ENCODE measurements at regions not wholly inside any gene's neighbourhood (a gene's known extent, or its start where the extent isn't known, plus 50 kb on each side); places are given as distances from the start of the nearest gene placed in this dataset.
"Not testable (repeated sequence)": the region's sequence is repeated elsewhere in the genome, so short reads cannot be mapped to it uniquely, and the experiment has no call there.

DNA sequence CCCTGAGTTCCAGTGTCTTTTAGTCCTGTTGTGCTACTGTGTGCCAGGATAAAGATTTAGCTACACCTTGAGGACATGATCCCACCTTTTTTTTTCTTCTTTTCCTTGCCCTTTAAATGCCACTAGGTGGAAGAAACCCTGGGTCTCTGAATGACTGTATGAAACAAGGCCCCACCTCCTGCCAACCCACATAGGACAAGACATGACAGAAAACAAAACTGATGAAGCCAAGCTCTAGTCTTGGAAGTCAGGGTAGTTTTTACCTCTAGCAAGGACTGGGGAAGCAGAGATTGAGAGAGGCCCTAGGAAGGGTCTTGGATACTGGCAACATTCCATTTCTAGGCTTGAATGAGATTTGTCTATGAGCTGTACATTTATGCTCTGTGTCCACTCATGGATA, 410.7 kb downstream of the MIAT start:
- no peak for DNase-seq

DNA sequence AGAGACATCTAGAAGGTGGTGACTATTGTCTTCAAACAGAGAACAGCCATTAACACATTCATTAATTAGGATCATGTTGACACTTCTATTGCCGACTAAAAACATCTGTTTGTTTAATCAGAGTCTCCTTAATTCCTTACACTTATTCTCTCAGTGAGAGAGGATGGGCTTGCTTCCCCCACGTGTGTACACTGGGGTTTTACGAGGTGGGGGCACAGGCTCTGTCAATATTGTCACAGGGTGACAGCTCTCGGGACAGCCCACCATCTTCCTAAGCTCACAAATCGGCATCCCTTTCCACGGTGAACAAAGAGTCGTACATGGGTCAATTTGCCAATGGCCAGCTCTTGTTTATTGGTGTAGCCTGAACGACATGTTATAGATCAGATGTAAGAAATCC, 413.2 kb downstream of the MIAT start:
- DNase-seq: no peak

DNA sequence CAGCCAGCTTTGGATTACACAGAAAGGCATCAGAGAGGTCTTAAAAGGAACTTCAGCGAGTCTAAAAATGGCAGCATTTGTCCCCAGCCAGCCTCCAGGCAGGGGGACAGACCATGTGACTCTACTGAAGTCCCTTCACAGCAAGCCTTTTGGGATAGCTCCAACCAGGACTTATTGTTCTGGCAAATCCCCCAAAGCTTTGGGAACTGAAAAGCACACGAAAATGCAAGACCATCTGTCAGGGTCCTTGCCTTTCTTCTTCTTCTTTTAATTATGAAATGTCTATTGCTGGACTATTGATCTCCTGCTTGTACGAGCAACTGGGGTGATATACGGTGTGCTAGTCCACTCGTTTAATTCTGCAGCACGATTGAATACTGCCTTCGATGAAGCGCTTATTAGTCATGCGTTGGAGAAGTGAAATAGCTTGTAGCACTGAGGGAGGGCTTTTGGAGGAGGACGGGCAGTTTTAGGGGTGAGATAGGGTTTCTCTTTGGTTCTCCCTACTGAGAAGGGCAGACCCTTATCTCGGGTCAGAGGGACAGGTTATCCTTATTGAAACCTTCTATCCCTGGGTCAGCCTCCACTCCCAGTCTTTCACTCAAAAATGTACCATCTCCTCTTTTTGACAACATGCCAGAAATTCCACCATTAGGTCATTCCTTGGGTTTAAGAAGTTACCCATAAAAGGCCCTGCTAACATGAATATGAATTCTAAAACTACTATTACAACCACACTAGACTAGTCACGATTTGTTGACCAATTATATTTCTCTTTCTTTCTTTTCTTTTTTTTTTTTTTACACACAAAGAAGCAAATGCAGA, 416.4 kb downstream of the MIAT start:
- DNase-seq: no peak

DNA sequence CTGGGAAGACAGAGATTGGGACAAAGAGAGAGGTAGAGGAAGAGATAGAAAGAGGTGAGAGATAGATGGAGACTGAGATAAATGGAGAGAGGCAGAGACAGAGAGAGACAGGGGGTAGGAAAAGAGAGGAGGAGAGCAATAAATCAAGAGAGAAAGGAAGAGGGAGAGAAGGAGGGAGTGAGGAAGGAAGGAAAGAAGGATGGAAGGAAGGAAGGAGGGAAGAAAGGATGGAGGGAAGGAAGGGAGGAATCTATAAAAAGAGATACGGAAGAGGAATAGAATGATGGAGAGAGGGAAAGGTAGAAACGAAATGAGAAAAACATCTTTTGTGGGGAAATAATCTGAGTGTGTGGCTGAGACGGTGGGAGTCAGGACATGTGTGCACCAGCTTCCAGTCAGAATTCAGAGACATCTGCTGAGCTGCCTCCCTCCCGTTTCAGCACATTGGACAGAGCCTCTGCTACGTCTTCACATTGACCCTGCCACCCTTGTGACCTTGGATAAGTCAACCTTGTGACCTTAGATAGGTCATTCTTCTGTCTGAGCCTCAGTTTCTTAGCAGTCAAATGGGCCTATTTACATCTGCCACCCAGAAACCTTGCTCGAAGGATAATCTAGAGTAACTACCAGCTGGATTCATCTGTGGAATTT, 417.8 kb downstream of the MIAT start:
- no peak for DNase-seq

DNA sequence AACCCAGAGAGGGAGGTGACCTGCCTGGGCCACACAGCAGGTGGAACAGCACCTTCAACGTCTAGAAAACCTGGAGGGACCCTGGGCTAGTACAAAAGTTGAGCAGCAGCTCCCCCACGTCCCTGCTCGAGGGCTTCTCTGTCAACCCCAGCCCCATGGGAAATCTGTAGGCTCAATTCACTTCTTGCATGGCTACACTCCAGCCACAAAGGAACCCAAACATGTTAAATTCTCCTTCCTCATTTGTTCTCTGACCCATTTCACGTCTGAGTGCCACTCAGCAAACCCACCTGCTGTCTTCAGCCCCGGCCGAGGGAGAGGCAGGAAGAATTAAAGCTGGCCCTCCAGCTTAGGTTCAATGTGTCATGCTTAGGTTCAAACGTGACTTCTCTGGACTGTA, 418.5 kb downstream of the MIAT start:
- no peak for DNase-seq

DNA sequence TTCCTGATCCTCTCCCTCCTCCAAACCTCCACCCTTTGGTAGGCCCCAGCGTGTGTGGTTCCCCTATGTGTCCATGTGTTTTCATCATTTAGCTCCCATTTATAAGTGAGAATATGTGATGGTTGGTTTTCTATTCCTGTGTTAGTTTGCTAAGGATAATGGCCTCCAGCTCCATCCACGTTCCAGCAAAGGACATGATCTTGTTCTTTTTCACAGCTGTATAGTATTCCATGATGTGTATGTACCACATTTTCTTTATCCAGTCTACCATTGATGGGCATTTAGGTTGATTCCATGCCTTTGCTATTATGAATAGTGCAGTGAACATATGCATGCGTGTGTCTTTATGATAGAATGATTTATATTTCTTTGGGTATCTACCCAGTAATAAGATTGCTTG, 420.7 kb downstream of the MIAT start:
- not testable (repeated sequence) for DNase-seq

DNA sequence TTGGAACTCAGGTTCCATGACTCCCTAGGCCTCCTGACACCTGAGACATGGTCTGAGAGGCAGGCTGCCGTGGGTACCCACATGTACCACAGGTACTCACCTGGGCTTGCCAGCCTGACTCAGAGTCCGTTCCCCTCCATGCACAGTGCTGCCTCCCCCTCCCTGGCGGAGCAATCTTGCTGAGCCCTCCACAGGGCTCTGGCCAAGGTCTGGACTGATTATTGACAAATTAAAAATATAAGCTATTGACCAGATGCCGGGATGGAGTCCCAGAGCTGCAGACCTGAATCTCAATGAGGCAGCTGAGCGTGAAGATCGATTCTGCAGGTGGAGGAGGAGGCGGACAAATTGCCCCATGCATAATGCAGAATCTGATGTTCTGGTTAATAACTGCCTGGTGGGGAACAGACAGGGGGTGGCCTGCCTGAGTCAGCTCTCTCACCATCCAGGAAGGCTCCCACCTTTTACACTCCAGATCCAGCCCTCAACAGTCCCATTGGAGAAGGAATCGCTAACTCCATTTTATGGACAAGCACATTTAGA, 422.7 kb downstream of the MIAT start:
- no peak for DNase-seq

DNA sequence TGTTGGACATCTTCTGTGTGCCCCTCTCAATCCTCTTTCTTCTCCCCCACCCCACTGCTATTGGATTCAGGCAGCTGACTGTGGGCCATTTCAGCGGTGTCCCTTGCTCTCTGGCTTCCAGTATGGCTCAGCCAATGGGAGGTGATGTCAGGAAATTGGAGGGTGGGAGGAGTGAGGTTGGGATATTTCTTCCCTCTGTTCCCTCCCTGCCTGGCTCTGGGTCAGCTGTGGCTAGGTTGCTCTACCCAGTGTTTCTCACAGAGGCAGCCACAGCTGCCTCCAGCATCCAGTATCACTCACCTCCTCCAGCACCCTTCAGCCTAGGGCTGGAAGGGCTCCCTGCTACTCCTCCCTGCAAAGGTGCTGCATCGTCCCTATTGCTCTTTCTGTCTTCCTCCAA, 423.5 kb downstream of the MIAT start:
- DNase-seq: no peak

DNA sequence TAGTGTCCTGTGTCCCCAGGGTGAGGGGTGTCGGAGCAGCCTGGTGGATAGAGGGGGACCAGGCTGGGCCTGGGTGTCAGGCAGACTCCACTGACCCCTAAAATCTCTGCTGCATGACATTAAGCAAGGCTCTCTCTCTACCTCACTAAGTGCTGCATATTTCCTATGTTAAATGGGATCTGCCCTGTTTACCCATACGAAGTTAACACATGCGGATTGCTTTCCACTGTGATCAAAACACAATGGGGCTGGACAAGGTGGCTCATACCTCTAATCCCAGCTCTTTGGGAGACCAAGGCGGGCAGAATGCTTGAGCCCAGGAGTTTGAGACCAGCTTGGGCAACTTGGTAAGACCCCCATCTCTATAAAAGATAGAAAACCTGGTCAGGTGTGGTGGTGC, 426.2 kb downstream of the MIAT start:
- no peak for DNase-seq

DNA sequence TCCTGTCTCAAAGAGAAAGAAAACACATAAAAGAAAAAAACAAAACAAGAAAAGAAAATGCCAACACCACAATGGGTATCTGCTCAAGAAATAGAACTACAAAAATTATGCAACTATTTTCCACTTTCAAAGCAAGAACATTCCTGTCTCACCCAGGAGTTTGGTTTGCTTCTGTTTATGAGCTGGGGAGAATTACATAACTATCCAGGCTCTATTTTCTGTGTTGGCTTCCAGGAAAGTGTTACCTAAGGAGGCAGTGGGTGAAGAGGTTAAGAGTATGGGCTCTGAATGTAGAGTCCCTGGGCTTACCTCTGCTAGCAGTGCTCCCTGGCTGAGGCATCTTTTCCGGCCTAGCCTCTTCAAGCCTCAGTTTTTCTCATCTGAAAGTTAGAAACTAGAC, 426.7 kb downstream of the MIAT start:
- no peak for DNase-seq

DNA sequence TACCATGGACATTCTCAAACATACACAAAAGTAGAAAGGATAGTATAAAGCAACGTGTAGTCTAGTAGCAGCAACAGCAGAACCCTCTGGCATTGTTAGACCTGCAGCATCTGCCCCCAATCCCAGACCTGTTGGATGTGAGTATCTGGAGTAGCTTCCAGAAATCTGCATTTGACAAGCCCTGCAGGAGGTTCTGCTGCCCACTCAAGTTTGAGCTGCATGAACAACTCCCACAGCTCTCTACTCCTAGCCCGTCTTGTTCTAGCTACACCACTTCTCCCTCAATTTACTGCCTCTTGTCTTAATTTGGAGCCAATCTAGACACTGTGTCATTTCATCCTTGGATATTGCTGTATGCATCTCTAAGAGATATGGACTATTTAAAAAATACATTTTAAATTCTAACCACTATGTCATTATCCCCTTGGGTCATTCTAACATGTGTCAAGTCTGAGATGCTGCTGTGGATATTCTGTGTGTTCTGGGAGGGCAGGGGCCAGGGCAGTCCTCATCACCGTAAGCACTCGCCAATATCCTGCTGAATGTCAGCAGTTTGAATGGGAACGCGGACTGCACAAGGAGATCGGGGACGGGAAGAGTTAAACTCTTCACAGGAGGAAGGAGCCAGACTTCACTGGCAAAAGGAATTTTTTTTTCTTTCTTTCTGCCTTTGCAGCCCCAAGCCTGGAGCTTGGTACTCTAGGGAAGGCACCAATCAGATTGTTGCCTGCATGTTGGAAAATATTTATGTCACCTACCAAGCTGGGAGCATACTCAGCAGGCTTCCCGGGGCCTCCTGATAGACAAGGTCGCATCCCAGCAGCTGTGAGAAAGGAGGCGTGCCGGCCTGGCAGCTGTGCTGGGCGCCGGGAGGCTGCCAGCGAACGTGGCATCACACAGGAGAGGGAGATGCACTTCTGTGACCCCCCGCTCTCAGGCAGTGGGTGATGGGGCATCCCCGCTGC, 429.0 kb downstream of the MIAT start:
- peak; percentile 73 for DNase-seq

DNA sequence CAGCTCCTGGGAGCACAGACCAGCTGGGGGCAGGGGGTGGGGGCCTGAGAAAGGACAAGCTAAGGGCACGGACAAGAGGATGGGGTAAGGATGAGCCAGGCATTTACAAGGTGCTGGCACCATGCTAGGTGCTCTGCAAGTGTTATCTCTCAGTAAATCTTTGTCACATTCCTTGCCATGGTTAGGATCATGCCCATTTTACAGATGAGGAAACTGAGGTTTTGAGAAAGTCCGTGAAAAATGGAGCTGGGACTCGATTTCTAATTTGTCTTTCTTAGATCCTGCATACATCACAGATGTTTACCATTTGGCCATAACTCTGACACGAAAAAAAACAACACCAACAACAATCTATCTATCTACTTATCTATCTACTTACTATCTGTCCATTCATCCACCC, 429.7 kb downstream of the MIAT start:
- DNase-seq: no peak

DNA sequence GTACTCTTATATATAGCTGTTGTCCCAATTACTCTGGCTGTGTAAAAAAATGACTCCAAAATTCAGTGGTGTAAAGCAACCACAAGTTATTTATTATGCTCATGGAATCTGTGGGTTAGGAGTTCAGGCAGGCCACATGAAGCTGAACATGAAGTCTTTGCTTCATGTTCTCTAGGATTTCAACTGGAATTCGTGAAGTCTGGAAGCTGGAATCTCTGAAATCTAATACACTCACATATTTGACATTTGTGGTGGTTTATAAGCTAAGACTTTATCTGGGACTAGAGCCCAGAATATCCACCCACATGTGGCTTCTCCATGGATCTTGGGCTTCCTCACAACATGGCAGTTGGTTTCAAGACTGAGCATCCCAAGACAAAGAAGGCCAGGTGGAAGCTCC, 430.6 kb downstream of the MIAT start:
- DNase-seq: no peak

DNA sequence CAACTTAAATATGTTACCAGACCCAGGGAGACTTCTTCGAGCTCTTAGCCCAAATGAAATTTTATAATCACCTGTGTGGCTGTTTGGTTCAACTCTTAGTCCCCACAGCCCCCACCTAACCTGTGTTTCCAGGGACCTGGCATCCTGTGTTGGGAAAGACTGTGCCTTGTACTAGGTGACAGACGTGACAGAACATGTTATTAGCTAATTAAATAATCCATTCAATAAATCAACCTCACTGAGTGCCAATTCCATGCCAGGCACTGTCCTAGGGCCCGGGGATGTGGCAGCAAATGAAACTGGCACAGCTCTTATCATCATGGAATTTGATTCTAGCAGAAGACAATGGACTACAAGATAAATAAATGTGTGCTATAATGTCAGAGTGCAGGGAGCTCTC, 431.9 kb downstream of the MIAT start:
- no peak for DNase-seq

DNA sequence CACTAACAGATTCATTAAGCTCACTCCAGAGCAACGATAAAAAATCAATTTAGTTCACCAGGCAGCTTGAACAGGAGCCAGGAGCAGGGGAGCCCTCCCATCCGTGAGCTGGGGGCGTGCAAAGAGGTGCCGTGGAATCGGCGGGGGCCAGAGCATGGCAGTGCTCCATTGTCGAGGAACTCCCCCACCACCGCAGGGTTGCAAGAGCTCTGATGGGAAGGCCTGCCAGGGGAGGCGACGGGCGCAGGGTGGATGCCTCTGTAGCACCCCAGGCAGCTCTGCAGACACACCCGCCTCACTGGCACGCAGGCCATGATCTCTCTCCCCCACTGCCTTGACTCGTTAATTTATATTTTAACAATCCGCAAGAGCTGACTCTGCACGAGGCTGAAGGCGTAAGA, 433.2 kb downstream of the MIAT start:
- DNase-seq: no peak

DNA sequence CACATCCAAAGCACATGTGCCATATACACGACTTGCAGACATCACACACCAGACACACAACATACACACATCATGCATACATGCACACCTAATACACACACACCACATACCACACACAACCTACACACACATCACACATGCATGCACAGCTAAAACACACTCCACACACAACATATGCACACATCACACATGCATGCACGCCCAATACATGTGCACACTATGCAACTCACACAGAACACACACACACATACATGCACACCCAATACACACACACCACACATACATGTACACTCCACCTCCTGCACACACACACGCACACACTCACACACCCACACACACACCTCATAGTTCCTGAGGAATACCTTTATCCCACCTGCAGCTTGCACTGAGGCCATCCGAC, 436.0 kb downstream of the MIAT start:
- DNase-seq: no peak

DNA sequence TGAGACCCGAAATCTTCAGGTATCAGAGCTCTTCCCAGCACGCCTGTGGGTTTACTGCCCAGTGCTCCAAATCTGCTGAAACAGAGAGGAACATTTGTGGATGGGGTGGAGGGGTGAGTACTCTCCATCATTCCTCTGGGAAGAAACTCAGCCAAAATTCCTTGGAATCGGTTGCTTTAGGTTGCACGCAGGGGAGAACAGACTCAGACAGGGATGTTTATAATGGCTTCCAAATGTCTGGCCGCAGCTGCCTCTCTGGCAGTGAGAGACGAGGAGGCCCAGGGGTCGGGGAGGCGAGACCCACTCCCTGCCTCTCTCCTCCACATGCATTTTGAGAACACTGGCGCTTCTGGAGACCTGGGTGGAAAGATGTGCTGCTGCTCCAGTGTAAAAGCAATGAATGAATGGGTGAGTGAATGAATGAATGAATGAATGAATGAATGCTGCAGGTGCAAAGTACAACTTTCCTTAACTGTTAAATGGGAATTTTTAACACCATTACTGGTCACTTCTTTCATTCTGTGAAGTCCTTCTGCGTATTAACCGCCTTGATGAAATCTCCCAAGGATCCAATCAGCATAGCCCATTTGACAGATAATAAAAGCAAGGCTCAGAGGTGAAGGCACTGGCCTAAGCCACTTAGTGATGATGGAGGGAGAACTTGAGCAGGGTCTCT, 437.4 kb downstream of the MIAT start:
- DNase-seq: peak; percentile 92

DNA sequence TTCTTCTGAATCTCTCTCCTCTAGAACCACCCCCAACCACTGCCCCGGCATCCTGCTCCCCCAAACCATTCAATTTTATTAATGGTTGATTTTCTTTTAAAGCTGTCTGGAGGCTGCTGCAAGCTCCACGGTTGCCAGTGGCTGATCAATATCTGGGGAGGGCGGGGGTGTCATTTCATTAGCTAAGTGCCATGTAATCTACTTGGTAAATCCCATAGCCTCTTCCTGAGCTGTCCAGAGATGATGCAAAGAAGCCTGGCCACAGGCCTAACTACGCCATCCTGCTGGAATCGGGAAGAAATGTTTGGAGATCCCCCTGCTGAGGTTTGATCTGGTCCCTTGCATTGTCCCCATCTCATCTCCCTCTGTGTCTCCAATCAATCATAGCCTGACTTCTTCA, 440.1 kb downstream of the MIAT start:
- DNase-seq: no peak

DNA sequence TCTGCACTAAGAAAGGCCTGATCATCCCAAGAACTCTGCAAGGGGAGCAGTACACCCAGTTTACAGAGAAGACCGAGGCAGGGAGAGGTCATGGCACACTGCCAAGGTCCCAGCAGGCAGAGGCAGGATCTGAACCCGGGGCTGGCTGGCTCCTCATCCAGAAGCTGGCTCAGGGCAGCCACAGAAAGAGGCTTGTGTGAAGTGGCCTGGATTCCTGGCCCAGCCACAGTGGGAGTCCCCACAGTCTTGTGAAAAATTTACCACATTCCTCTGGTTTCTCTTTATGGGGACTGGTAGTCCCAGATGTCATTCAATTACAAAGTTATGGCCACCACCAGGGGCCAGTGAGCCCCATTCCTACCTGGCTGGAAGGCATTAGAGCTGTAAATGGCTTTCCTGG, 440.5 kb downstream of the MIAT start:
- no peak for DNase-seq

DNA sequence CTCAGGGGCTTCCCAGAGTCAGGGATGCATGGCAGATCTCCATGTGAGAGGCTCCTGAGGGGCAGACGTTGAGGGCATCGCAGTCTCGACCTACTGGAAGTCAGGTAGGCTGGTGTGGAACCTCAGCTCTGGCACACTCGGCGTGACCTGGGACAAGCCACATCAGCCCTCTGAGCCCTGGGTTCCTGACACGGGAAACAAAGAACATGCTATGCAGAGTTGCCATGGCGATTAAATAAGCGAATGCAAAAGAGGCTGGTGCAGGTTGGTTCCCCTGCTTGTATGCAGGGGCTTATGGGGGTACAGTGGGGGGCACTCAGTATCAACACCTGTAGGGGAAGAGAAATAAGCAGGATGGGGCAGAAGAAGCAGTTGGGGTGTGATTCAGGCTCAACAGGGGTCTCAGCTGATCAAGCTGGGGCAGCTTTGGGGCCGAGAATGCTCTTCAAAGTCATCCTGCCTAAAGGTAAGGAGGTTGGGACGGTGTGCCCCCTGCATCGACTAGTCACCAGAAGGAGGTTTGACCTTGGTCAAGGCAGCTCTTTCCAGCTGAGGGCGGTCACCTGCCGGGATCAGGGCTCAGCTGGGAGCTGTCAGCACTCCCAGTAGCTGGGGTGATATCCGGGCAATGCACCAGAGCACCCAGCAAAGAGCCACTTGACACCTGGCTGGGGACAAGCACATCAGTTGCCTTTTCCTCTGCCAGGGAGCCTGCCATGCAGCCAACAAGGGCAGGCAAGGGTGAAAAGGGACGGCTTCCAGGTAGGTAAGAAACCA, 442.7 kb downstream of the MIAT start:
- no peak for DNase-seq

DNA sequence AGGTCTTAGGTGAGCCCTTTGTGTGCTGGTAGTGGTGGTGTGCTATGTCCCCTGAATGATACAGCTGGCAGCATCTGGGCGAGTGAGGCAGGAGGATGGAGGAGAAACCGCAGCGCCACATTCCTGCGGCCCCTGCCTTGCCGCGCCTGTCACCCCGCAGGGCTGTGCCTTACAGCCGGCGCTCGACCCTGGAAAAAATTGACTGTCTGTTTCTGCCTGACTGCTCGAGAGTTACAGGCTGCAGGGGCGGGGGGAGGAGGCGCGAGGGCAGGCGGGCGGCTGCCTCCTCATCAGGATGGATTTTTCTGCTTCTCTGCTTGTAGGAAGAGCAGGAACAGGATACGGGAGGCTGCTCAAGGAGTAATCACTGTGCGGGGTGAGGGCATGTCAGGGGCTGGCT, 443.4 kb downstream of the MIAT start:
- DNase-seq: peak; percentile 75

DNA sequence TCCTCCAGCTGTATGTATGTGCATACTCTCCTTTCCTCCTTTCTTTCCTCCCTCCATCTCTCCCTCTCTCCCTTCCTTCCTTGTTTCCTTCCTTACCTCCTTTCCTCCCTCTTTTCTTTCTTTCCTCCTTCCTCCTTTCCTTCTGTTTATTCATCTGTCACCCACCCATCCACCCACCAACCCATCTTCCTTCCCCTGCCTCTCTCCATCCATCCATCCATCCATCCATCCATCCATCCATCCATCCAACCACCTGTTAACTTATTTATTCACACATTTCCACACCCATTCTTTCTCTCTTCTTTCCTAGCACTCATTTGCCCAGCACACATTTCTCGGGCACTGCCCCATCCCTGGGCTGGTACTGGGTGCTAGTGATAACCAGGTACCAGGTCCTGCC, 443.9 kb downstream of the MIAT start:
- no peak for DNase-seq

Measured in right hindlimb (tissue), 1 donor.